HepG2 (cell line): ENCODE measurements at regions not wholly inside any gene's neighbourhood (a gene's known extent, or its start where the extent isn't known, plus 50 kb on each side); places are given as distances from the start of the nearest gene placed in this dataset.

Experiments
- ATAC-seq: fragments of 200-7000 bp; cut with Tn5 transposase; 3 replicates; pipeline ENCODE4 v1.9.1; 2020; ENCODE audit warnings: mild to moderate bottlenecking, moderate library complexity
- BruUV-seq: library from RNA; stranded (reverse); fragments of 400-500 nt; replicated peaks from 2 replicates; lab custom pipeline; 2021; lab: Mats Ljungman, UMichigan
- CTCF ChIA-PET: fragments of 300-600 bp; formaldehyde crosslinking; extraction: SDS; loops from one replicate; lab custom pipeline; 2021; ENCODE audit warnings: low total read pairs, inconsistent platforms, low intra/inter-chr PET ratio; lab: Yijun Ruan, JAX
- POLR2A ChIA-PET: fragments of 350-600 bp; sonication (Branson Sonifier 250); formaldehyde crosslinking; loops from one replicate; lab custom pipeline; 2020; ENCODE audit warnings: antibody characterized with exemption, inconsistent platforms; lab: Yijun Ruan, JAX
- DNase-seq: peaks from one replicate; pipeline ENCODE4 v3.0.0-alpha.2; 2015; ENCODE audit warnings: low spot score
- FAIRE-seq: peaks from 3 replicates; lab custom pipeline; 2011; peaks lifted over from hg19 to GRCh38; lab: Jason Lieb, UNC
- H2AFZ ChIP-seq: one replicate; pipeline ENCODE4 v1.6.1; 2011; ENCODE audit warnings: low read length, inconsistent platforms
- H3K27ac ChIP-seq: fragments of 300-600 bp; 3 replicates; pipeline ENCODE4 v1.8.0; 2011; ENCODE audit warnings: mixed run types, mild to moderate bottlenecking, mixed read lengths, low read length, inconsistent platforms; ENCODE audit not compliant: insufficient read depth; ENCODE audit errors: extremely low read length
- H3K27me3 ChIP-seq, 2 experiments: fragments of 200-600 bp in 1 of 2; 2 replicates in 1 of 2; 3 replicates in 1 of 2; pipeline versions ENCODE4 v1.6.0 to v1.8.0; 2011; ENCODE audit warnings: low read length in 2 of 2, mild to moderate bottlenecking in 2 of 2, moderate library complexity in 2 of 2, inconsistent platforms in 1 of 2; ENCODE audit not compliant: insufficient read depth in 2 of 2, control insufficient read depth in 1 of 2
- H3K36me3 ChIP-seq, 2 experiments: fragments of 200-600 bp in 1 of 2; replicated peaks in 1 of 2; 2 replicates in 1 of 2; 3 replicates in 1 of 2; pipeline versions ENCODE4 v1.5.1 to v1.8.0; 2011; ENCODE audit warnings: low read length in 2 of 2, inconsistent platforms in 1 of 2; ENCODE audit not compliant: insufficient read depth in 2 of 2, control insufficient read depth in 1 of 2
- H3K4me1 ChIP-seq: 2 replicates; pipeline ENCODE4 v1.5.1; 2012; ENCODE audit warnings: low read length, inconsistent platforms; ENCODE audit not compliant: insufficient read depth
- H3K4me2 ChIP-seq: 2 replicates; pipeline ENCODE4 v1.6.0; 2011; ENCODE audit warnings: low read depth, low read length, inconsistent platforms
- H3K4me3 ChIP-seq, 3 experiments: fragments of 200-600 bp in 1 of 3; sonication (generic), shearing (Covaris generic) in 1 of 3; replicated peaks in 1 of 3; 2 replicates each; pipeline ENCODE4 v1.5.1; 2011 to 2016; ENCODE audit warnings: low read length in 3 of 3, inconsistent platforms in 2 of 3, low read depth in 2 of 3, mild to moderate bottlenecking in 2 of 3, control low read depth in 1 of 3, mixed read lengths in 1 of 3; ENCODE audit not compliant: insufficient read depth in 1 of 3
- H3K79me2 ChIP-seq: one replicate; pipeline ENCODE4 v1.6.1; 2011; ENCODE audit warnings: low read length, inconsistent platforms; ENCODE audit not compliant: insufficient read depth
- H3K9ac ChIP-seq: 2 replicates; pipeline ENCODE4 v1.6.0; 2011; ENCODE audit warnings: mild to moderate bottlenecking, low read depth, low read length, inconsistent platforms; ENCODE audit not compliant: insufficient read depth
- H3K9me3 ChIP-seq: 2 replicates; pipeline ENCODE4 v1.5.1; 2012; ENCODE audit warnings: mild to moderate bottlenecking, low read length
- H4K20me1 ChIP-seq: 2 replicates; pipeline ENCODE4 v1.6.0; 2011; ENCODE audit warnings: inconsistent platforms, mild to moderate bottlenecking, low read length, moderate library complexity; ENCODE audit not compliant: insufficient read depth
- DMAP1 ChIP-seq: IDR thresholded peaks from 2 replicates; pipeline ENCODE4 v1.6.1; 2016
- ISX ChIP-seq: sonication (generic); formaldehyde crosslinking; conservative IDR thresholded peaks from 2 replicates; pipeline ENCODE4 v1.5.0; 2020; ENCODE audit warnings: missing genetic modification reagents
- KDM2A ChIP-seq: sonication (generic); formaldehyde crosslinking; IDR thresholded peaks from 2 replicates; pipeline ENCODE4 v1.4.0; 2020; ENCODE audit warnings: low read depth, missing genetic modification reagents, borderline replicate concordance
- PHF5A ChIP-seq: IDR thresholded peaks from one replicate; pipeline ENCODE4 v1.6.1; 2018; ENCODE audit warnings: low read depth, missing genetic modification reagents; ENCODE audit not compliant: unreplicated experiment
- TAF15 ChIP-seq: fragments of 200-400 bp; formaldehyde crosslinking; IDR thresholded peaks from one replicate; pipeline ENCODE4 v1.6.1; 2018; ENCODE audit warnings: mild to moderate bottlenecking, low read depth, low read length; ENCODE audit not compliant: poor library complexity, severe bottlenecking
- TEF ChIP-seq: sonication (generic); formaldehyde crosslinking; IDR thresholded peaks from 2 replicates; pipeline ENCODE4 v1.5.0; 2020; ENCODE audit warnings: missing genetic modification reagents
- ZNF143 ChIP-seq: sonication (generic); formaldehyde crosslinking; IDR thresholded peaks from 2 replicates; pipeline ENCODE4 v1.4.0; 2020; ENCODE audit warnings: missing genetic modification reagents
- ZNF407 ChIP-seq: sonication (generic); formaldehyde crosslinking; IDR thresholded peaks from one replicate; pipeline ENCODE4 v1.5.1; 2020; ENCODE audit warnings: mild to moderate bottlenecking, missing genetic modification reagents; ENCODE audit errors: not compliant biosample characterization
- ZNF501 ChIP-seq: sonication (generic); formaldehyde crosslinking; IDR thresholded peaks from 2 replicates; pipeline ENCODE4 v1.5.1; 2020; ENCODE audit warnings: mild to moderate bottlenecking, moderate library complexity, missing genetic modification reagents
- ZNF549 ChIP-seq: sonication (generic); formaldehyde crosslinking; IDR thresholded peaks from 2 replicates; pipeline ENCODE4 v1.5.0; 2020; ENCODE audit warnings: missing genetic modification reagents
- ZNF746 ChIP-seq: sonication (generic); formaldehyde crosslinking; IDR thresholded peaks from 2 replicates; pipeline ENCODE4 v1.8.0; 2022; ENCODE audit warnings: mild to moderate bottlenecking, missing genetic modification reagents
- WGBS: methylation state at CpG from one replicate; pipeline ENCODE4 v1.1.6; 2017; ENCODE audit warnings: low lambda C conversion rate; 5-methylcytosine and 5-hydroxymethylcytosine counted together
- in situ Hi-C: cut with HindIII; loops from 2 replicates; pipeline ENCODE4 v1.10.0; 2017; ENCODE audit warnings: low pct_unique_long_range_greater_than_20kb; ENCODE audit not compliant: extremely low pct_ligation_motif_present
- intact Hi-C: fragments of 100-400 bp; cut with micrococcal nuclease; formaldehyde crosslinking; loops from one replicate; pipeline ENCODE4 v1.10.0; 2022; ENCODE audit not compliant: unreplicated experiment

GRCh38 chr5:29079771-29080170 is 2041.4 kb upstream of the CDH9 start:
- Histone ChIP-seq H3K27me3 (no peaks in the 10 kb centered on the region), H3K4me2 (no peak overlapping the region), H3K36me3 (no peaks in the 10 kb centered on the region), H3K9me3 (no peaks in the 10 kb centered on the region), H3K27ac (no peak overlapping the region), H3K9ac (no peak overlapping the region), H4K20me1 (no peaks in the 10 kb centered on the region), H3K4me1 (no peaks in the 10 kb centered on the region), H2AFZ (no peak overlapping the region), H3K79me2 (no peaks in the 10 kb centered on the region), H3K4me3 (no peak overlapping the region)
- ATAC-seq (peak; percentile 59; the same call in 2 of the 3 replicates), FAIRE-seq (no peak), DNase-seq (no peak)
- TF ChIP-seq KDM2A (CRISPR knock-in tag) (no peak), ZNF501 (CRISPR knock-in tag) (no peak), TAF15 (no peak), TEF (no peak), ZNF746 (CRISPR knock-in tag) (no peak)
- intact Hi-C loops (no loop called here), in situ Hi-C loops (no loop called here)
- ChIA-PET POLR2A (no interaction called here), CTCF (no interaction called here)
- BruUV-seq: no TSS peak
- WGBS: 4% methylated on average over 3 of the region's 3 CpGs

GRCh38 chr5:29077451-29077850 is 2039.1 kb upstream of the CDH9 start:
- no TSS peak for BruUV-seq
- H3K79me2 ChIP-seq: no peaks in the 10 kb centered on the region
- H4K20me1 ChIP-seq: no peaks in the 10 kb centered on the region
- ChIA-PET CTCF (no interaction called here), POLR2A (no interaction called here)
- TF ChIP-seq ISX (CRISPR knock-in tag): no peak
- TF ChIP-seq ZNF143 (CRISPR knock-in tag): no peak
- TF ChIP-seq DMAP1: no peak
- TF ChIP-seq ZNF407 (CRISPR knock-in tag): no peak
- no peak for TF ChIP-seq PHF5A (CRISPR knock-in tag)
- TF ChIP-seq ZNF549 (CRISPR knock-in tag): no peak
- no peak overlapping the region for H3K27ac ChIP-seq
- ATAC-seq (no peak), DNase-seq (no peak), FAIRE-seq (no peak)
- no peaks in the 10 kb centered on the region for H3K36me3 ChIP-seq
- H3K4me2 ChIP-seq: no peak overlapping the region
- H3K4me3 ChIP-seq: no peak overlapping the region
- intact Hi-C loops: no loop called here
- H2AFZ ChIP-seq: no peak overlapping the region
- H3K9me3 ChIP-seq: no peaks in the 10 kb centered on the region
- 29% methylated on average over 5 of the region's 5 CpGs for WGBS
- no peak overlapping the region for H3K9ac ChIP-seq
- H3K27me3 ChIP-seq: no peaks in the 10 kb centered on the region
- H3K4me1 ChIP-seq: no peaks in the 10 kb centered on the region
- in situ Hi-C loops: no loop called here
